SK-N-SH (cell line): ENCODE measurements at regions not wholly inside any gene's neighbourhood (a gene's known extent, or its start where the extent isn't known, plus 50 kb on each side); places are given as distances from the start of the nearest gene placed in this dataset.

Source experiments
- CTCF ChIA-PET: fragments of 300-600, 350-600 bp; formaldehyde crosslinking; extraction: SDS; loops from one replicate; lab custom pipeline; 2021; lab: Yijun Ruan, JAX
- POLR2A ChIA-PET: fragments of 350-600 bp; sonication (Branson Sonifier 250); formaldehyde crosslinking; extraction: SDS; loops from one replicate; lab custom pipeline; 2020; ENCODE audit warnings: antibody characterized with exemption, inconsistent platforms; lab: Yijun Ruan, JAX
- DNase-seq: peaks from one replicate; pipeline ENCODE4 v3.0.0; 2012
- H2AFZ ChIP-seq: fragments of 200-600 bp; sonication (generic); 2 replicates; pipeline ENCODE4 v1.8.1; 2016; ENCODE audit warnings: antibody characterized with exemption, mild to moderate bottlenecking, low read depth
- H3F3A ChIP-seq: fragments of 200-600 bp; sonication (generic); replicated peaks from 2 replicates; pipeline ENCODE3; 2016; ENCODE audit warnings: antibody characterized with exemption, mild to moderate bottlenecking; ENCODE audit not compliant: insufficient read depth
- H3K27ac ChIP-seq, 2 experiments: fragments of 200-500 bp in 1 of 2; fragments of 200-600 bp in 1 of 2; sonication (Bioruptor generic) in 1 of 2; sonication (generic), shearing (Covaris generic) in 1 of 2; 2 replicates each; pipeline versions ENCODE4 v1.5.1 to v1.6.1; 2014 to 2016; ENCODE audit warnings: low read depth in 2 of 2, inconsistent platforms in 1 of 2, low read length in 1 of 2, mild to moderate bottlenecking in 1 of 2, mixed read lengths in 1 of 2
- H3K27me3 ChIP-seq: fragments of 200-600 bp; sonication (generic), shearing (Covaris generic); 2 replicates; pipeline ENCODE4 v1.6.1; 2016; ENCODE audit warnings: mixed run types; ENCODE audit not compliant: insufficient read depth
- H3K36me3 ChIP-seq, 2 experiments: fragments of 200-500 bp in 1 of 2; fragments of 200-600 bp in 1 of 2; sonication (Bioruptor generic) in 1 of 2; sonication (generic) in 1 of 2; replicated peaks in 1 of 2; 2 replicates each; pipeline versions ENCODE3 to v1.5.1; 2014 to 2016; ENCODE audit warnings: low read length in 1 of 2, mild to moderate bottlenecking in 1 of 2; ENCODE audit not compliant: insufficient read depth in 2 of 2, control insufficient read depth in 1 of 2
- H3K4me1 ChIP-seq, 2 experiments: fragments of 200-500 bp in 1 of 2; fragments of 200-600 bp in 1 of 2; sonication (Bioruptor generic) in 1 of 2; sonication (generic), shearing (Covaris generic) in 1 of 2; 2 replicates each; pipeline versions ENCODE4 v1.5.1 to v1.6.1; 2014 to 2016; ENCODE audit warnings: low read depth in 1 of 2, low read length in 1 of 2, mixed run types in 1 of 2; ENCODE audit not compliant: insufficient read depth in 2 of 2, control insufficient read depth in 1 of 2
- H3K4me2 ChIP-seq: fragments of 200-600 bp; sonication (generic), shearing (Covaris generic); 2 replicates; pipeline ENCODE4 v1.6.1; 2017; ENCODE audit warnings: mixed run types
- H3K4me3 ChIP-seq, 2 experiments: fragments of 200-500 bp in 1 of 2; fragments of 200-600 bp in 1 of 2; sonication (Bioruptor generic) in 1 of 2; sonication (generic), shearing (Covaris generic) in 1 of 2; 2 replicates each; pipeline versions ENCODE4 v1.5.1 to v1.8.1; 2014 to 2016; ENCODE audit warnings: low read depth in 2 of 2, inconsistent platforms in 1 of 2, low read length in 1 of 2, mild to moderate bottlenecking in 1 of 2, mixed read lengths in 1 of 2, moderate library complexity in 1 of 2
- H3K79me2 ChIP-seq: fragments of 200-600 bp; sonication (generic); 2 replicates; pipeline ENCODE4 v1.8.1; 2017; ENCODE audit warnings: mild to moderate bottlenecking; ENCODE audit not compliant: insufficient read depth
- H3K9ac ChIP-seq: fragments of 200-600 bp; sonication (generic); 2 replicates; pipeline ENCODE4 v1.6.1; 2017; ENCODE audit warnings: mixed run types
- H3K9me2 ChIP-seq: fragments of 200-600 bp; sonication (generic); 2 replicates; pipeline ENCODE4 v1.6.1; 2017; ENCODE audit warnings: mixed run types
- H3K9me3 ChIP-seq: fragments of 200-600 bp; sonication (generic); 2 replicates; pipeline ENCODE4 v1.6.1; 2017; ENCODE audit warnings: mixed run types, mild to moderate bottlenecking, moderate library complexity
- H4K20me1 ChIP-seq: fragments of 200-600 bp; sonication (generic); 2 replicates; pipeline ENCODE4 v1.6.1; 2017; ENCODE audit warnings: mild to moderate bottlenecking, mixed run types; ENCODE audit not compliant: insufficient read depth
- CHD2 ChIP-seq: fragments of 150-350 bp; IDR thresholded peaks from 2 replicates; pipeline ENCODE4 v1.6.1; 2018; ENCODE audit warnings: low read length; ENCODE audit not compliant: partially characterized antibody
- ELF1 ChIP-seq: IDR thresholded peaks from 2 replicates; pipeline ENCODE4 v1.4.0; 2012
- EP300 ChIP-seq, 2 experiments: IDR thresholded peaks; 2 replicates each; pipeline versions ENCODE4 v1.4.0 to v1.6.1; 2012; ENCODE audit warnings: borderline replicate concordance in 1 of 2, low read depth in 1 of 2, low read length in 1 of 2
- FOSL2 ChIP-seq: IDR thresholded peaks from 2 replicates; pipeline ENCODE4 v1.4.0; 2012; ENCODE audit warnings: low read depth, mild to moderate bottlenecking, moderate library complexity, borderline replicate concordance
- FOXJ3 ChIP-seq: sonication (generic); formaldehyde crosslinking; IDR thresholded peaks from 2 replicates; pipeline ENCODE4 v1.5.1; 2020; ENCODE audit warnings: mild to moderate bottlenecking, missing genetic modification reagents
- FOXM1 ChIP-seq: IDR thresholded peaks from 2 replicates; pipeline ENCODE4 v1.4.0; 2012; ENCODE audit warnings: low read depth, mild to moderate bottlenecking
- GABPA ChIP-seq: IDR thresholded peaks from 2 replicates; pipeline ENCODE4 v1.4.0; 2012; ENCODE audit warnings: low read depth, mild to moderate bottlenecking
- JUND ChIP-seq: IDR thresholded peaks from 2 replicates; pipeline ENCODE4 v1.4.0; 2012
- MEF2A ChIP-seq: IDR thresholded peaks from 2 replicates; pipeline ENCODE4 v1.4.0; 2012; ENCODE audit warnings: low read depth, borderline replicate concordance
- NFIC ChIP-seq: IDR thresholded peaks from 2 replicates; pipeline ENCODE4 v1.4.0; 2012; ENCODE audit warnings: borderline replicate concordance
- RCOR1 ChIP-seq: fragments of 150-350 bp; IDR thresholded peaks from 2 replicates; pipeline ENCODE4 v1.6.1; 2017; ENCODE audit warnings: antibody characterized with exemption, low read length
- RXRA ChIP-seq: IDR thresholded peaks from 2 replicates; pipeline ENCODE4 v1.4.0; 2012; ENCODE audit warnings: low read depth, mild to moderate bottlenecking, borderline replicate concordance
- USF1 ChIP-seq: IDR thresholded peaks from 2 replicates; pipeline ENCODE4 v1.4.0; 2012; ENCODE audit warnings: low read depth, borderline replicate concordance
- YY1 ChIP-seq: IDR thresholded peaks from 2 replicates; pipeline ENCODE4 v1.4.0; 2012; ENCODE audit warnings: low read depth, mild to moderate bottlenecking
- ZBTB33 ChIP-seq: IDR thresholded peaks from 2 replicates; pipeline ENCODE4 v1.4.0; 2012; ENCODE audit warnings: low read depth, borderline replicate concordance
- WGBS: methylation state at CpG from one replicate; pipeline ENCODE4 v1.1.6; 2017; ENCODE audit warnings: low lambda C conversion rate; 5-methylcytosine and 5-hydroxymethylcytosine counted together

- Histone ChIP-seq H3K36me3 (no peaks in the 10 kb centered on the region), H3K4me1 (peaks cover 16% of the 10 kb centered on the region in 2 experiments), H3K4me2 (no peak overlapping the region), H3K27me3 (no peaks in the 10 kb centered on the region), H3K27ac (no peak overlapping the region), H3F3A (no peaks in the 10 kb centered on the region), H3K4me3 (no peak overlapping the region), H3K79me2 (no peaks in the 10 kb centered on the region), H3K9ac (no peak overlapping the region), H4K20me1 (no peaks in the 10 kb centered on the region), H3K9me2 (no peaks in the 10 kb centered on the region), H3K9me3 (no peaks in the 10 kb centered on the region), H2AFZ (no peak overlapping the region)
- CTCF ChIA-PET = interaction anchor here (1.5 kb wide), 1 partner anchor 18 kb away, joined by 3 read pairs; no protein-coding TSS in a partner anchor
- no peak for DNase-seq
- 91% methylated on average over 2 of the region's 2 CpGs for WGBS
- TF ChIP-seq MEF2A (no peak), FOXM1 (no peak), FOSL2 (no peak), CHD2 (no peak), ELF1 (no peak), GABPA (no peak), RXRA (no peak)
- POLR2A ChIA-PET = no interaction called here
These were observed 96.1 kb upstream of the NR3C1 start for GRCh38 chr5:143499480-143500114.

- CTCF ChIA-PET = interaction anchor here (1.5 kb wide), 1 partner anchor 19 kb away, joined by 3 read pairs; no protein-coding TSS in a partner anchor
- POLR2A ChIA-PET = no interaction called here
- no peak overlapping the region for H2AFZ ChIP-seq
These were observed 95.3 kb upstream of the NR3C1 start for GRCh38 chr5:143498821-143499220.

More at GRCh38 chr5:143498821-143499220, 95.3 kb upstream of the NR3C1 start:
- Histone ChIP-seq H3K9me2 (no peaks in the 10 kb centered on the region), H3K27ac (no peak overlapping the region), H4K20me1 (no peaks in the 10 kb centered on the region), H3K4me1 (peaks cover 16 to 22% of the 10 kb centered on the region in 2 experiments), H3F3A (peaks cover 5% of the 10 kb centered on the region), H3K79me2 (no peaks in the 10 kb centered on the region), H3K4me2 (no peak overlapping the region), H3K27me3 (no peaks in the 10 kb centered on the region), H3K9me3 (no peaks in the 10 kb centered on the region), H3K9ac (no peak overlapping the region), H3K4me3 (no peak overlapping the region), H3K36me3 (no peaks in the 10 kb centered on the region)
- DNase-seq = no peak
- TF ChIP-seq EP300 (IDR thresholded peaks at IDR 0.05; ENCODE audit: borderline replicate concordance in 1 of 2, low read depth in 1 of 2, low read length in 1 of 2) (no peak), YY1 (no peak), FOXJ3 (CRISPR knock-in tag) (no peak), USF1 (no peak), NFIC (no peak), RCOR1 (no peak), JUND (no peak), MEF2A (no peak), FOXM1 (no peak), ZBTB33 (no peak), ELF1 (no peak), CHD2 (no peak)
